ENCODE measurements at regions not wholly inside any gene's neighbourhood (a gene's known extent, or its start where the extent isn't known, plus 50 kb on each side); places are given as distances from the start of the nearest gene placed in this dataset.
A peak's percentile ranks its signal among the peaks of the same experiment; 100 is the strongest.

- Histone ChIP-seq H3K9me3 (replicated peaks in 1 of 11) (no peaks in the 10 kb centered on the region), H3K9ac (no peak overlapping the region), H3K4me2 (no peak overlapping the region), H3K27ac (no peak overlapping the region), H3K36me3 (no peaks in the 10 kb centered on the region), H3K27me3 (no peaks in the 10 kb centered on the region), H3K4me1 (peaks cover 0 to 11% (median 5%) of the 10 kb centered on the region in 10 experiments; a peak in 9 of 20 replicates), H3K4me3 (no peak overlapping the region), H4K20me1 (no peaks in the 10 kb centered on the region)
- TF ChIP-seq Cebpa-rat (IDR thresholded peaks at IDR 0.05) = no peak
Measured at GRCh38 chr12:3964439-3964838, 91.2 kb upstream of the PARP11 start.

- TF ChIP-seq Cebpa-rat (IDR thresholded peaks at IDR 0.05) = no peak
- no peaks in the 10 kb centered on the region for H3K27me3 ChIP-seq
- H3K4me2 ChIP-seq = peak overlapping the region in 5 of 11 experiments; percentile 1 to 61 (median 18); a peak in 8 of 22 replicates
- no peak overlapping the region for H3K27ac ChIP-seq
- no peaks in the 10 kb centered on the region for H4K20me1 ChIP-seq
- peaks cover 0 to 11% (median 5%) of the 10 kb centered on the region in 10 experiments; a peak in 9 of 20 replicates for H3K4me1 ChIP-seq
- no peak overlapping the region for H3K9ac ChIP-seq
- H3K36me3 ChIP-seq = no peaks in the 10 kb centered on the region
- H3K4me3 ChIP-seq = no peak overlapping the region
- 0 out of 22 replicates have a peak, but pooled peaks cover 0 to 6% (median 0%) of the 10 kb centered on the region in 11 experiments for H3K9me3 ChIP-seq (replicated peaks in 1 of 11)
Measured at GRCh38 chr12:3962631-3963483, 89.7 kb upstream of the PARP11 start.

GRCh38 chr12:3961591-3961990 lies 88.4 kb upstream of the PARP11 start:
- H3K4me3 ChIP-seq = no peak overlapping the region
- peaks cover 0 to 6% (median 0%) of the 10 kb centered on the region in 11 experiments; a peak in 1 of 22 replicates for H3K9me3 ChIP-seq (replicated peaks in 1 of 11)
- H3K4me2 ChIP-seq = no peak overlapping the region
- H3K9ac ChIP-seq = no peak overlapping the region
- peaks cover 0 to 11% (median 5%) of the 10 kb centered on the region in 10 experiments; a peak in 9 of 20 replicates for H3K4me1 ChIP-seq
- TF ChIP-seq Cebpa-rat (IDR thresholded peaks at IDR 0.05) = no peak
- no peaks in the 10 kb centered on the region for H4K20me1 ChIP-seq
- H3K36me3 ChIP-seq = no peaks in the 10 kb centered on the region
- H3K27me3 ChIP-seq = no peaks in the 10 kb centered on the region
- H3K27ac ChIP-seq = no peak overlapping the region

DNA sequence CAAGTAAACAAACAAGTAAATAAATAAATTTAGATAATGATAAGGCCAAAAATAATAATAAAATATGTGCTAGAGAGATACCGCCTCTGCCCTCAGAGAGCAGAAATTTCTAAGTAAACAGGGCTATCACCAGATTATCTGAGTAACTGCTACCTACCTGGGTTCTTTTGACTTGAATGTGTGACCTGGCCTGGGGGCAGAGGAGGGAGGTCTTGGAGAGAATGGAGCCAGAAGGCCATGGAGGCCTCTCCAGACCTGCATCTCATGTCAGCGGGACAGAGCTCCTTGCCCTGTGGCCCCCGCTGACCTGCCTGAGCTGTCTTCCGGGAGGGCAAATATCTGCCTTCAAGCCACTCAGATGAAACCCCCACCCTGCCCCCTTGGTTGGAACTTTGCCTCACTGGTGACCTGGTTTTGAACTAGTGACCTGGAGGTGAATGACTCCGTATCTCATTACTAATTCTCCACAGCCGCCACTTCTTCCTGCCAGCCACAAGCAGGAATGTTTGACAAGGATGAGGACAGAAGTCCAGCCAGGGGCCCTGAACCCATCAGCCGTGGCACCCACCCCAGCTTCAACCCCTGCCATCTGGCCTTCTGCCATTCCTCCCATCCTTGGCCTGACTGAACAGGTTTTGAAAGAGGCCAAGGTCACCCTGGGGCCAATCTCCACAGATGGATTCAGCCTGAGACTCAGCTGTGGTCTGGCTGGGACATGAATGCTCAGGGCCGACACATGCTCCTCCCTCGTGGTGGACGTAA lies 86.8 kb upstream of the PARP11 start:
- H3K9me3 ChIP-seq (replicated peaks in 1 of 11) = peaks cover 0 to 6% (median 0%) of the 10 kb centered on the region in 11 experiments; a peak in 2 of 22 replicates
- no peak for TF ChIP-seq Cebpa-rat (IDR thresholded peaks at IDR 0.05)
- H3K27me3 ChIP-seq = no peaks in the 10 kb centered on the region
- no peak overlapping the region for H3K4me3 ChIP-seq
- no peaks in the 10 kb centered on the region for H4K20me1 ChIP-seq
- no peak overlapping the region for H3K9ac ChIP-seq
- no peaks in the 10 kb centered on the region for H3K36me3 ChIP-seq
- H3K27ac ChIP-seq = no peak overlapping the region
- H3K4me2 ChIP-seq = no peak overlapping the region
- peaks cover 0 to 11% (median 5%) of the 10 kb centered on the region in 10 experiments; a peak in 9 of 20 replicates for H3K4me1 ChIP-seq

- Histone ChIP-seq H3K27ac (no peak overlapping the region), H3K27me3 (no peaks in the 10 kb centered on the region), H3K4me2 (no peak overlapping the region), H3K9ac (no peak overlapping the region), H3K36me3 (no peaks in the 10 kb centered on the region), H3K4me3 (no peak overlapping the region), H3K9me3 (replicated peaks in 1 of 11) (peaks cover 0 to 6% (median 0%) of the 10 kb centered on the region in 11 experiments; a peak in 2 of 22 replicates), H3K4me1 (peaks cover 0 to 11% (median 5%) of the 10 kb centered on the region in 10 experiments; a peak in 9 of 20 replicates), H4K20me1 (no peaks in the 10 kb centered on the region)
- no peak for TF ChIP-seq Cebpa-rat (IDR thresholded peaks at IDR 0.05)
Measured at GRCh38 chr12:3958534-3958933, 85.3 kb upstream of the PARP11 start.

DNA sequence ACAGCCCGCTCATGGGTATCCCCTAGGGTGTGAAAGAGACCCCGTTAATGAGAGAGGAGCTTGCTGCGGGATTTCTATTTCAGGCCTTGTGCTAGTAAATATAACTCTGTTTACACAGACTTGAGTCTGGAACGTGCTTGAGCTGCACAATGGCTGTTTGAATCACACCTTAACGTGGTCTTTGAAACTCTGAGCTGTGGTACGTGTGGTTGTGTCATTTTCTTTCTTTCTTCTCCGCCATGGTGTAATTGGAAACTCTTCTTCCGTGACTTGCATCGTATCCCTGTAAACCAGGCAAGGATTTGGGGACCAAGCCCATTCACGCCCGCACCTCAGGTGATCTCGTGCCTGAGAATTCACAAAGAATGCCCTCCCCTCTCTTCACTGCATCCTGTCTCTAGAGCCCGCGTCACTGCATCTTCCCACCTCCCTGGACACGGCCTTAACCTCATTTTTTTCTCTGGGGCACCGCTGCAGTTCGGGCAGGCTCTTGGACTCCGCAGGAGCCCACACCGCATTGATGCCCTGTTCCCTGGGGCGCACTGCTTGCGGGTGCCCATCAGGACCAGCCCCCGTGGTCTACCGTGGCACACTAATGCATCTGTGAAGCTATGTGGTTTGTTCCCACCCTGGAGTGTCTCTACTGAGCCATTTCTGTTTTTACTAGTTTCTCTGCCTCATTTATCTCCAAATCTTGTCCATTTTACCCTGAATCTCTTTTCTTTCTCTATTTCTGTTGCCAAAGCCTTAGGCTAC lies 78.4 kb upstream of the PARP11 start:
- H3K36me3 ChIP-seq = no peaks in the 10 kb centered on the region
- peaks cover 9 to 21% (median 17%) of the 10 kb centered on the region in 11 experiments; a peak in 20 of 22 replicates for H3K9me3 ChIP-seq (replicated peaks in 1 of 11)
- no peaks in the 10 kb centered on the region for H4K20me1 ChIP-seq
- H3K27me3 ChIP-seq = no peaks in the 10 kb centered on the region
- no peak overlapping the region for H3K27ac ChIP-seq
- H3K4me2 ChIP-seq = no peak overlapping the region
- no peak overlapping the region for H3K9ac ChIP-seq
- TF ChIP-seq Cebpa-rat (IDR thresholded peaks at IDR 0.05) = no peak
- H3K4me1 ChIP-seq = peaks cover 0 to 15% (median 3%) of the 10 kb centered on the region in 10 experiments; a peak in 9 of 20 replicates
- no peak overlapping the region for H3K4me3 ChIP-seq

DNA sequence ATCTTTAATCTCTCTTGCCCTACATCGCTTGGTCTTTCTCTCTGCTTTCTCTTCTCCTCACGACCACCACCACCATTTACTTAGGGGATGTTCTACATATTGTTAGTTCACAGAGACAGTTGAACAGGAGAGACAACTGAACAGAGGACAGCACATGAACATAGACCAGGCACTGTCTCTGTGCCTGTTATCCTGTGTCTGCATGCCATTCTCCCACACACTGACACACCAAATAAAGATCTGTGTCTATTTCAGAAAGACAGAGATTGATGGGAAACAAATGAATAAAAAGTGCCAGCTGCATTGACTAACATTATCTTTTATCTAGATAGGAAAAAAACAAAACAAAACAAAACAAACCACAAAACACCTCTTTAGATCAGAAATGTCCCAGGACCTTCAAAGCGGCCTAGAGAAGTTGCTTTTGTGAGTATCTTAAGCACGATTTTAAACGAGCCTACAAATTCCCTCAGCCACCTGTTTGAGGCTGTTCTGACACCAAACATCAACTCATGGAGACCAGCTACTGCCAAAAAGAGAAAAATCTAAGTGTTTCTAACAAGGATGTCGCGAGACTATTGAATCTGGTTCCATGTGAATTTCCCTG lies 77.6 kb upstream of the PARP11 start:
- Histone ChIP-seq H3K9ac (no peak overlapping the region), H3K36me3 (no peaks in the 10 kb centered on the region), H3K4me1 (peaks cover 0 to 15% (median 3%) of the 10 kb centered on the region in 10 experiments; a peak in 9 of 20 replicates), H3K4me3 (no peak overlapping the region), H3K27me3 (no peaks in the 10 kb centered on the region), H3K9me3 (replicated peaks in 1 of 11) (peaks cover 9 to 21% (median 17%) of the 10 kb centered on the region in 11 experiments; a peak in 19 of 22 replicates), H4K20me1 (no peaks in the 10 kb centered on the region), H3K4me2 (no peak overlapping the region), H3K27ac (no peak overlapping the region)
- TF ChIP-seq Cebpa-rat (IDR thresholded peaks at IDR 0.05) = no peak

DNA sequence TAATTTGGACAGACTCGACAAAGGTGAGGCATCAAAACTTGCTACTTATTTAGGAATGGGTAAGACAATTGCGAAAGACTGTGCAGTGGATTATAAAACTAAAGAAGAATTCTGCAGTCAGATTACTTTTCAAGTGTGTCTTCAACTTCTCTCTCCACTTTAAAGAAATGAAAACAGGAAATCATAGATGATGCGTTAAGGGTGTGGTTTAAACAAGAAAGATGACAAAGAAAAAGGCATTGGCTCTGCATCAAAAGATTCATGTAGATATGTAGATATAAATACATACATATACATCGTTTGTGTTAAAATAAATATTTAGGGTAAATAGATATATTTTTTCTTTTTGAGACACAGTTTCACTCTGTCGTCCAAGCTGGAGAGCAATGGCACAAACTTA lies 74.6 kb upstream of the PARP11 start:
- H3K9ac ChIP-seq = no peak overlapping the region
- H3K9me3 ChIP-seq (replicated peaks in 1 of 11) = peaks cover 9 to 21% (median 17%) of the 10 kb centered on the region in 11 experiments; a peak in 19 of 22 replicates
- H3K36me3 ChIP-seq = no peaks in the 10 kb centered on the region
- peak overlapping the region in 3 of 11 experiments; percentile 19 to 33 (median 25); a peak in 1 of 22 replicates for H3K27ac ChIP-seq
- peaks cover 0 to 15% (median 3%) of the 10 kb centered on the region in 10 experiments; a peak in 9 of 20 replicates for H3K4me1 ChIP-seq
- H3K4me2 ChIP-seq = peak overlapping the region in 5 of 11 experiments; percentile 7 to 54 (median 32); a peak in 6 of 22 replicates
- no peaks in the 10 kb centered on the region for H3K27me3 ChIP-seq
- no peaks in the 10 kb centered on the region for H4K20me1 ChIP-seq
- TF ChIP-seq Cebpa-rat (IDR thresholded peaks at IDR 0.05) = 0 out of 22 replicates have a peak, but pooled peaks of 1 of the 11 experiments have one; percentile 8
- H3K4me3 ChIP-seq = no peak overlapping the region

All from BLaER1 treated with 17β-estradiol and CSF1 and Interleukin-3, amounts not matched to agents 10 nM and 100 nM (cell line).